NCI-H128 (cell line): ENCODE measurements at regions not wholly inside any gene's neighbourhood (a gene's known extent, or its start where the extent isn't known, plus 50 kb on each side); places are given as distances from the start of the nearest gene placed in this dataset.

Experiments
- DNase-seq: peaks from one replicate; lab custom pipeline; 2025; ENCODE audit not compliant: unreplicated experiment; lab: John Stamatoyannopoulos, UW

- DNase-seq = no peak
These were observed 194.7 kb downstream of the NHLRC3 start for GRCh38 chr13:39232999-39233398.

- no peak for DNase-seq
These were observed 195.3 kb downstream of the NHLRC3 start for GRCh38 chr13:39233519-39233918.

- DNase-seq = no peak
These were observed 206.4 kb downstream of the NHLRC3 start for GRCh38 chr13:39244561-39245230.

- DNase-seq = peak; percentile 16
These were observed 207.4 kb downstream of the NHLRC3 start for GRCh38 chr13:39245688-39246087.

- DNase-seq = no peak
These were observed 211.7 kb downstream of the NHLRC3 start for GRCh38 chr13:39249982-39250381.

GRCh38 chr13:39250440-39250839 lies 212.2 kb downstream of the NHLRC3 start:
- no peak for DNase-seq

GRCh38 chr13:39251340-39251739 lies 213.1 kb downstream of the NHLRC3 start:
- DNase-seq = no peak

- no peak for DNase-seq
These were observed 215.5 kb downstream of the NHLRC3 start for GRCh38 chr13:39253774-39254173.

GRCh38 chr13:39254601-39255000 lies 216.3 kb downstream of the NHLRC3 start:
- DNase-seq = peak; percentile 38

GRCh38 chr13:39257642-39258041 lies 219.4 kb downstream of the NHLRC3 start:
- DNase-seq = no peak

- no peak for DNase-seq
These were observed 221.3 kb downstream of the NHLRC3 start for GRCh38 chr13:39259371-39260140.

- DNase-seq = peak; percentile 42
These were observed 224.8 kb downstream of the NHLRC3 start for GRCh38 chr13:39263033-39263432.

- no peak for DNase-seq
These were observed 225.3 kb downstream of the NHLRC3 start for GRCh38 chr13:39263531-39263930.

GRCh38 chr13:39266426-39266825 lies 228.2 kb downstream of the NHLRC3 start:
- no peak for DNase-seq

- no peak for DNase-seq
These were observed 230.1 kb downstream of the NHLRC3 start for GRCh38 chr13:39268398-39268797.

- no peak for DNase-seq
These were observed 230.7 kb downstream of the NHLRC3 start for GRCh38 chr13:39269004-39269403.

- DNase-seq = no peak
These were observed 231.2 kb downstream of the NHLRC3 start for GRCh38 chr13:39269411-39269810.

- DNase-seq = no peak
These were observed 234.7 kb downstream of the NHLRC3 start for GRCh38 chr13:39272994-39273393.

GRCh38 chr13:39273953-39274738 lies 235.9 kb downstream of the NHLRC3 start:
- DNase-seq = no peak

- DNase-seq = no peak
These were observed 236.6 kb downstream of the NHLRC3 start for GRCh38 chr13:39274739-39275325.

GRCh38 chr13:39279077-39279476 lies 240.8 kb downstream of the NHLRC3 start:
- no peak for DNase-seq
